B cell (primary cell): ENCODE measurements at regions not wholly inside any gene's neighbourhood (a gene's known extent, or its start where the extent isn't known, plus 50 kb on each side); places are given as distances from the start of the nearest gene placed in this dataset.

Source experiments
- EZH2 ChIP-seq: IDR thresholded peaks from 2 replicates; pipeline ENCODE4 v1.6.1; 2012; ENCODE audit warnings: borderline replicate concordance, low read depth, mild to moderate bottlenecking, moderate library complexity, low read length; ENCODE audit not compliant: insufficient read depth, poor library complexity, severe bottlenecking
- TF ChIP-seq, protein P1 (sequence below): fragments of 200-600 bp; IDR thresholded peaks from one replicate; pipeline ENCODE4 v1.8.0; 2022; ENCODE audit warnings: antibody characterized with exemption, mild to moderate bottlenecking

DNA sequence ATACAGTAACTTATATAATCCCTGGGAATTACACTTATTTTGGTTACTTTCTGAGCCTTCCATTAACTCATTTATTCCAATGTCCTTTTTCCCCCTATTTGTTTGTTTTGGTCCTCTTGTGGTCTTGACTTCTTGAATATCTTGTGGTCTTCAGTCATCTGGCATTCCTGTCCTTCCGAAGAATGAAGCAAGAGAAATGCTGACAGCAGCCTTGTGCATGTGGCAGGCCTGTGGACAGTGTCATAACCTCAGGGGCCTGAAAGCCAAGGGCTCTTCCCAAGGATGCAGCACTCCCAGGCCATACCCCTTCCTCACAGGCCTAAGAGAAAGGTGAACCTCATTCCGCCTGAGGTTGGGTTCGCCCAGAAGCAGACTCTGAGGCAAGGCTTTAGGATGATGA lies 470.2 kb downstream of the DISC1 start:
- TF ChIP-seq, protein P1, sequence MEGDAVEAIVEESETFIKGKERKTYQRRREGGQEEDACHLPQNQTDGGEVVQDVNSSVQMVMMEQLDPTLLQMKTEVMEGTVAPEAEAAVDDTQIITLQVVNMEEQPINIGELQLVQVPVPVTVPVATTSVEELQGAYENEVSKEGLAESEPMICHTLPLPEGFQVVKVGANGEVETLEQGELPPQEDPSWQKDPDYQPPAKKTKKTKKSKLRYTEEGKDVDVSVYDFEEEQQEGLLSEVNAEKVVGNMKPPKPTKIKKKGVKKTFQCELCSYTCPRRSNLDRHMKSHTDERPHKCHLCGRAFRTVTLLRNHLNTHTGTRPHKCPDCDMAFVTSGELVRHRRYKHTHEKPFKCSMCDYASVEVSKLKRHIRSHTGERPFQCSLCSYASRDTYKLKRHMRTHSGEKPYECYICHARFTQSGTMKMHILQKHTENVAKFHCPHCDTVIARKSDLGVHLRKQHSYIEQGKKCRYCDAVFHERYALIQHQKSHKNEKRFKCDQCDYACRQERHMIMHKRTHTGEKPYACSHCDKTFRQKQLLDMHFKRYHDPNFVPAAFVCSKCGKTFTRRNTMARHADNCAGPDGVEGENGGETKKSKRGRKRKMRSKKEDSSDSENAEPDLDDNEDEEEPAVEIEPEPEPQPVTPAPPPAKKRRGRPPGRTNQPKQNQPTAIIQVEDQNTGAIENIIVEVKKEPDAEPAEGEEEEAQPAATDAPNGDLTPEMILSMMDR, result no peak
- TF ChIP-seq EZH2, result no peak
